Activated CD4-positive, alpha-beta memory T cell treated with anti-CD3 and anti-CD28 coated beads, Interleukin-2, amount 10 ng/mL, durations not matched to agents 7 days and 5 days (primary cell): ENCODE measurements at regions not wholly inside any gene's neighbourhood (a gene's known extent, or its start where the extent isn't known, plus 50 kb on each side); places are given as distances from the start of the nearest gene placed in this dataset.
A peak's percentile ranks its signal among the peaks of the same experiment; 100 is the strongest.

ENCODE experiments used
- CTCF ChIA-PET: fragments of 350-600 bp; sonication (Branson Sonifier 250); formaldehyde crosslinking; loops from one replicate; lab custom pipeline; 2021; ENCODE audit warnings: antibody characterized with exemption, inconsistent platforms; lab: Charles Lee
- POLR2A ChIA-PET: fragments of 350-600 bp; sonication (Branson Sonifier 250); formaldehyde crosslinking; loops from one replicate; lab custom pipeline; 2021; ENCODE audit warnings: antibody characterized with exemption; lab: Charles Lee
- DNase-seq: peaks from one replicate; pipeline ENCODE4 v3.0.0-alpha.2; 2020
- H3K27ac Mint-ChIP-seq: one replicate; pipeline ENCODE4 v1.8.0; 2021; ENCODE audit warnings: mild to moderate bottlenecking, mixed read lengths
- H3K27me3 Mint-ChIP-seq: one replicate; pipeline ENCODE4 v1.8.0; 2021; ENCODE audit warnings: mixed read lengths
- H3K36me3 Mint-ChIP-seq: one replicate; pipeline ENCODE4 v1.8.0; 2021; ENCODE audit warnings: low read depth, mixed read lengths
- H3K4me1 Mint-ChIP-seq: one replicate; pipeline ENCODE4 v1.8.0; 2021; ENCODE audit warnings: mixed read lengths
- H3K4me3 Mint-ChIP-seq: one replicate; pipeline ENCODE4 v1.8.0; 2021; ENCODE audit warnings: mild to moderate bottlenecking, mixed read lengths
- H3K9me3 Mint-ChIP-seq: one replicate; pipeline ENCODE4 v1.8.0; 2021; ENCODE audit warnings: mixed read lengths

GRCh38 chr2:196224756-196225155 lies 53.4 kb upstream of the STK17B start:
- no peak for DNase-seq
- no peak overlapping the region for H3K27ac Mint-ChIP-seq
- H3K36me3 Mint-ChIP-seq = peaks cover 27% of the 10 kb centered on the region
- CTCF ChIA-PET = interaction anchor here (1.8 kb wide), 1 partner anchor 9 kb away, joined by 10 read pairs; no protein-coding TSS in a partner anchor
- peaks cover 16% of the 10 kb centered on the region for H3K9me3 Mint-ChIP-seq
- POLR2A ChIA-PET = interaction anchor here (1.0 to 1.2 kb wide), 3 partner anchors 10 to 38 kb away, joined by 3 to 5 read pairs (median 3); no protein-coding TSS in a partner anchor
- peaks cover 50% of the 10 kb centered on the region for H3K4me1 Mint-ChIP-seq
- no peaks in the 10 kb centered on the region for H3K27me3 Mint-ChIP-seq
- no peak overlapping the region for H3K4me3 Mint-ChIP-seq

- Mint-ChIP-seq H3K4me3 (no peak overlapping the region), H3K27me3 (no peaks in the 10 kb centered on the region), H3K9me3 (peaks cover 16% of the 10 kb centered on the region), H3K36me3 (peaks cover 27% of the 10 kb centered on the region), H3K27ac (no peak overlapping the region), H3K4me1 (peaks cover 55% of the 10 kb centered on the region)
- ChIA-PET POLR2A (interaction anchor here (1.0 to 1.2 kb wide), 3 partner anchors 9 to 38 kb away, joined by 3 to 5 read pairs (median 3); no protein-coding TSS in a partner anchor), CTCF (interaction anchor here (1.8 kb wide), 1 partner anchor 9 kb away, joined by 10 read pairs; no protein-coding TSS in a partner anchor)
- no peak for DNase-seq
Observed at GRCh38 chr2:196225213-196225612, 53.8 kb upstream of the STK17B start.

- Mint-ChIP-seq H3K4me3 (no peak overlapping the region), H3K9me3 (peaks cover 16% of the 10 kb centered on the region), H3K36me3 (peaks cover 27% of the 10 kb centered on the region), H3K27me3 (no peaks in the 10 kb centered on the region), H3K27ac (no peak overlapping the region), H3K4me1 (peaks cover 60% of the 10 kb centered on the region)
- ChIA-PET POLR2A (interaction anchor here (1.6 to 10.5 kb wide), 3 partner anchors 14 to 52 kb away, joined by 3 to 188 read pairs (median 58); partner anchors contain the start of gene STK17B), CTCF (interaction anchor here (1.9 kb wide), 1 partner anchor 71 kb away, joined by 5 read pairs; no protein-coding TSS in a partner anchor)
- no peak for DNase-seq
Observed at GRCh38 chr2:196226058-196226706, 54.8 kb upstream of the STK17B start.

GRCh38 chr2:196226707-196227065 lies 55.3 kb upstream of the STK17B start:
- no peak overlapping the region for H3K4me3 Mint-ChIP-seq
- no peak for DNase-seq
- peaks cover 27% of the 10 kb centered on the region for H3K36me3 Mint-ChIP-seq
- H3K9me3 Mint-ChIP-seq = peaks cover 16% of the 10 kb centered on the region
- CTCF ChIA-PET = interaction anchor here (1.5 to 1.9 kb wide), 2 partner anchors 50 to 71 kb away, joined by 3 to 5 read pairs; no protein-coding TSS in a partner anchor
- POLR2A ChIA-PET = interaction anchor here (1.0 to 10.5 kb wide), 4 partner anchors 13 to 53 kb away, joined by 3 to 188 read pairs (median 30); partner anchors contain the start of gene STK17B
- peaks cover 65% of the 10 kb centered on the region for H3K4me1 Mint-ChIP-seq
- H3K27ac Mint-ChIP-seq = no peak overlapping the region
- no peaks in the 10 kb centered on the region for H3K27me3 Mint-ChIP-seq

GRCh38 chr2:196229013-196229412 lies 57.6 kb upstream of the STK17B start:
- CTCF ChIA-PET = interaction anchor here (0.7 to 1.5 kb wide), 6 partner anchors 25 to 151 kb away, joined by 3 to 4 read pairs (median 3); no protein-coding TSS in a partner anchor
- Mint-ChIP-seq H3K9me3 (peaks cover 7% of the 10 kb centered on the region), H3K27ac (peak overlapping the region; percentile 3), H3K36me3 (peaks cover 16% of the 10 kb centered on the region), H3K4me3 (no peak overlapping the region), H3K27me3 (no peaks in the 10 kb centered on the region), H3K4me1 (peaks cover 81% of the 10 kb centered on the region)
- DNase-seq = no peak
- POLR2A ChIA-PET = interaction anchor here (1.0 to 10.5 kb wide), 10 partner anchors 8 to 55 kb away, joined by 3 to 188 read pairs (median 6); partner anchors contain the start of gene STK17B

- Mint-ChIP-seq H3K4me3 (peak overlapping the region; percentile 42), H3K36me3 (peaks cover 10% of the 10 kb centered on the region), H3K27ac (peak overlapping the region; percentile 88), H3K27me3 (no peaks in the 10 kb centered on the region), H3K9me3 (peaks cover 5% of the 10 kb centered on the region), H3K4me1 (peaks cover 81% of the 10 kb centered on the region)
- DNase-seq = peak; percentile 64
- POLR2A ChIA-PET = interaction anchor here (0.7 to 10.5 kb wide), 14 partner anchors 9 to 92 kb away, joined by 3 to 188 read pairs (median 6); partner anchors contain the start of gene STK17B
- CTCF ChIA-PET = interaction anchor here (0.7 to 1.6 kb wide), 6 partner anchors 15 to 152 kb away, joined by 3 to 4 read pairs (median 3); no protein-coding TSS in a partner anchor
Observed at GRCh38 chr2:196230061-196230854, 58.9 kb upstream of the STK17B start.

- H3K4me3 Mint-ChIP-seq = no peak overlapping the region
- peak overlapping the region; percentile 85 for H3K27ac Mint-ChIP-seq
- ChIA-PET CTCF (interaction anchor here (0.6 to 2.4 kb wide), 10 partner anchors 8 to 165 kb away, joined by 3 to 10 read pairs (median 4); partner anchors contain the start of gene DNAH7), POLR2A (interaction anchor here (1.0 to 21.6 kb wide), 17 partner anchors 7 to 70 kb away, joined by 3 to 343 read pairs (median 6); partner anchors contain the start of gene STK17B)
- H3K9me3 Mint-ChIP-seq = peaks cover 5% of the 10 kb centered on the region
- no peak for DNase-seq
- no peaks in the 10 kb centered on the region for H3K27me3 Mint-ChIP-seq
- peaks cover 17% of the 10 kb centered on the region for H3K36me3 Mint-ChIP-seq
- H3K4me1 Mint-ChIP-seq = peaks cover 91% of the 10 kb centered on the region
Observed at GRCh38 chr2:196233021-196233804, 61.8 kb upstream of the STK17B start.

GRCh38 chr2:196233805-196234475 lies 62.6 kb upstream of the STK17B start:
- peak overlapping the region; percentile 85 for H3K27ac Mint-ChIP-seq
- CTCF ChIA-PET = interaction anchor here (0.7 to 2.4 kb wide), 10 partner anchors 9 to 165 kb away, joined by 3 to 10 read pairs (median 4); partner anchors contain the start of gene DNAH7
- H3K9me3 Mint-ChIP-seq = peaks cover 5% of the 10 kb centered on the region
- no peaks in the 10 kb centered on the region for H3K27me3 Mint-ChIP-seq
- DNase-seq = no peak
- no peak overlapping the region for H3K4me3 Mint-ChIP-seq
- POLR2A ChIA-PET = interaction anchor here (1.0 to 21.6 kb wide), 21 partner anchors 6 to 747 kb away, joined by 3 to 343 read pairs (median 5); partner anchors contain the start of gene STK17B
- H3K4me1 Mint-ChIP-seq = peaks cover 91% of the 10 kb centered on the region
- H3K36me3 Mint-ChIP-seq = peaks cover 24% of the 10 kb centered on the region

- Mint-ChIP-seq H3K36me3 (peaks cover 25% of the 10 kb centered on the region), H3K4me1 (peaks cover 94% of the 10 kb centered on the region), H3K9me3 (peaks cover 5% of the 10 kb centered on the region), H3K4me3 (peak overlapping the region; percentile 28), H3K27me3 (no peaks in the 10 kb centered on the region), H3K27ac (peak overlapping the region; percentile 85)
- ChIA-PET CTCF (interaction anchor here (0.7 to 2.4 kb wide), 10 partner anchors 10 to 166 kb away, joined by 3 to 10 read pairs (median 4); partner anchors contain the start of gene DNAH7), POLR2A (interaction anchor here (0.6 to 21.6 kb wide), 17 partner anchors 10 to 757 kb away, joined by 3 to 343 read pairs (median 5); partner anchors contain the start of gene STK17B)
- DNase-seq = peak; percentile 80
Observed at GRCh38 chr2:196234672-196235071, 63.3 kb upstream of the STK17B start.

GRCh38 chr2:196238836-196239380 lies 67.5 kb upstream of the STK17B start:
- Mint-ChIP-seq H3K4me3 (peak overlapping the region; percentile 14), H3K36me3 (peaks cover 32% of the 10 kb centered on the region), H3K9me3 (peaks cover 5% of the 10 kb centered on the region), H3K27ac (peak overlapping the region; percentile 93), H3K27me3 (no peaks in the 10 kb centered on the region), H3K4me1 (peaks cover 84% of the 10 kb centered on the region)
- CTCF ChIA-PET = interaction anchor here (0.7 to 6.0 kb wide), 9 partner anchors 9 to 62 kb away, joined by 3 to 61 read pairs (median 5); no protein-coding TSS in a partner anchor
- no peak for DNase-seq
- POLR2A ChIA-PET = interaction anchor here (0.9 to 21.6 kb wide), 13 partner anchors 9 to 80 kb away, joined by 3 to 343 read pairs (median 46); partner anchors contain the start of gene STK17B
